ENCODE measurements at regions not wholly inside any gene's neighbourhood (a gene's known extent, or its start where the extent isn't known, plus 50 kb on each side); places are given as distances from the start of the nearest gene placed in this dataset.

GRCh38 chr9:85230081-85230480, 511.7 kb downstream of the AGTPBP1 start:
- no TSS peak for BruUV-seq (replicated peaks)
- no peaks in the 10 kb centered on the region for H4K20me1 ChIP-seq (ENCODE audit: insufficient read depth, low read length)
- in situ Hi-C loops (cut with MboI; ENCODE audit: low sequenced_read_pairs): no loop called here
- dilution Hi-C loops (cut with HindIII; ENCODE audit: low sequenced_read_pairs, unreplicated experiment): no loop called here
- no peak overlapping the region for H3K56ac ChIP-seq (ENCODE audit: extremely low read depth, insufficient read depth, low read length)
- H4K8ac ChIP-seq (ENCODE audit: low read depth in 2 of 2, low read length in 2 of 2): no peak overlapping the region
- POLR2A ChIA-PET (ENCODE audit: unreplicated experiment): no interaction called here
- H2BK20ac ChIP-seq (ENCODE audit: low read depth, low read length): no peak overlapping the region
- CTCF ChIA-PET: no interaction called here
- H4K91ac ChIP-seq (ENCODE audit: insufficient read depth, low read depth, low read length): no peak overlapping the region
- H2AK9ac ChIP-seq (replicated peaks; ENCODE audit: low read depth, low read length, poor library complexity): no peak overlapping the region
- no CpG with 5 or more reads among the region's 4 CpGs for WGBS, 2 experiments (ENCODE audit: extremely low coverage in 2 of 2, insufficient read length in 1 of 2)
- no peaks in the 10 kb centered on the region for H3K9me1 ChIP-seq (ENCODE audit: insufficient read depth, low read length)
- no peaks in the 10 kb centered on the region for H3K27me3 ChIP-seq (ENCODE audit: control insufficient read depth, insufficient read depth, low read length)
- no peaks in the 10 kb centered on the region for H3K79me1 ChIP-seq (ENCODE audit: low read depth in 1 of 2, low read length in 2 of 2)
- H3K18ac ChIP-seq (ENCODE audit: low read depth, low read length): no peak overlapping the region
- no peak overlapping the region for H4K5ac ChIP-seq (ENCODE audit: low read depth, low read length)
- no peak overlapping the region for H3K23ac ChIP-seq (ENCODE audit: low read depth, low read length)
- intact Hi-C loops (cut with micrococcal nuclease): no loop called here
- ATAC-seq (ENCODE audit: low read depth) (no peak), DNase-seq (no peak)
- no peak overlapping the region for H3K14ac ChIP-seq (replicated peaks; ENCODE audit: low read depth, low read length)
- no peak overlapping the region for H2BK5ac ChIP-seq (ENCODE audit: low read depth, low read length, poor library complexity, severe bottlenecking)
- no peak overlapping the region for H3K27ac ChIP-seq (ENCODE audit: insufficient read depth, low read length)
- H3K9me3 ChIP-seq (ENCODE audit: control insufficient read depth, insufficient read depth, low read length): peaks cover 24% of the 10 kb centered on the region
- no peak for TF ChIP-seq NFE2L2 (IDR thresholded peaks at IDR 0.05; ENCODE audit: low read depth, low read length)
- TF ChIP-seq BHLHE40 (IDR thresholded peaks at IDR 0.05; ENCODE audit: low read depth, low read length): no peak
- TF ChIP-seq RCOR1 (IDR thresholded peaks at IDR 0.05; ENCODE audit: insufficient replicate concordance, low read length): no peak
- TF ChIP-seq MAFK (IDR thresholded peaks at IDR 0.05; ENCODE audit: low read depth, low read length): no peak
- TF ChIP-seq MAZ (IDR thresholded peaks at IDR 0.05; ENCODE audit: borderline replicate concordance, low read depth, low read length): no peak
- no peak for TF ChIP-seq RAD21 (IDR thresholded peaks at IDR 0.05; ENCODE audit: low read length)
- no peak for TF ChIP-seq SMC3 (IDR thresholded peaks at IDR 0.05; ENCODE audit: low read depth, low read length)
- no peak for TF ChIP-seq RFX5 (IDR thresholded peaks at IDR 0.05; ENCODE audit: low read depth, low read length)
- no peak for TF ChIP-seq CEBPB (IDR thresholded peaks at IDR 0.05; ENCODE audit: low read depth, low read length)
- TF ChIP-seq, protein P1, sequence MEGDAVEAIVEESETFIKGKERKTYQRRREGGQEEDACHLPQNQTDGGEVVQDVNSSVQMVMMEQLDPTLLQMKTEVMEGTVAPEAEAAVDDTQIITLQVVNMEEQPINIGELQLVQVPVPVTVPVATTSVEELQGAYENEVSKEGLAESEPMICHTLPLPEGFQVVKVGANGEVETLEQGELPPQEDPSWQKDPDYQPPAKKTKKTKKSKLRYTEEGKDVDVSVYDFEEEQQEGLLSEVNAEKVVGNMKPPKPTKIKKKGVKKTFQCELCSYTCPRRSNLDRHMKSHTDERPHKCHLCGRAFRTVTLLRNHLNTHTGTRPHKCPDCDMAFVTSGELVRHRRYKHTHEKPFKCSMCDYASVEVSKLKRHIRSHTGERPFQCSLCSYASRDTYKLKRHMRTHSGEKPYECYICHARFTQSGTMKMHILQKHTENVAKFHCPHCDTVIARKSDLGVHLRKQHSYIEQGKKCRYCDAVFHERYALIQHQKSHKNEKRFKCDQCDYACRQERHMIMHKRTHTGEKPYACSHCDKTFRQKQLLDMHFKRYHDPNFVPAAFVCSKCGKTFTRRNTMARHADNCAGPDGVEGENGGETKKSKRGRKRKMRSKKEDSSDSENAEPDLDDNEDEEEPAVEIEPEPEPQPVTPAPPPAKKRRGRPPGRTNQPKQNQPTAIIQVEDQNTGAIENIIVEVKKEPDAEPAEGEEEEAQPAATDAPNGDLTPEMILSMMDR (conservative IDR thresholded peaks at IDR 0.05; ENCODE audit: low read depth, low read length): no peak
- TF ChIP-seq, protein P2, sequence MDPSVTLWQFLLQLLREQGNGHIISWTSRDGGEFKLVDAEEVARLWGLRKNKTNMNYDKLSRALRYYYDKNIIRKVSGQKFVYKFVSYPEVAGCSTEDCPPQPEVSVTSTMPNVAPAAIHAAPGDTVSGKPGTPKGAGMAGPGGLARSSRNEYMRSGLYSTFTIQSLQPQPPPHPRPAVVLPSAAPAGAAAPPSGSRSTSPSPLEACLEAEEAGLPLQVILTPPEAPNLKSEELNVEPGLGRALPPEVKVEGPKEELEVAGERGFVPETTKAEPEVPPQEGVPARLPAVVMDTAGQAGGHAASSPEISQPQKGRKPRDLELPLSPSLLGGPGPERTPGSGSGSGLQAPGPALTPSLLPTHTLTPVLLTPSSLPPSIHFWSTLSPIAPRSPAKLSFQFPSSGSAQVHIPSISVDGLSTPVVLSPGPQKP (IDR thresholded peaks at IDR 0.05; ENCODE audit: borderline replicate concordance, low read depth, low read length): no peak
- TF ChIP-seq, protein P3, sequence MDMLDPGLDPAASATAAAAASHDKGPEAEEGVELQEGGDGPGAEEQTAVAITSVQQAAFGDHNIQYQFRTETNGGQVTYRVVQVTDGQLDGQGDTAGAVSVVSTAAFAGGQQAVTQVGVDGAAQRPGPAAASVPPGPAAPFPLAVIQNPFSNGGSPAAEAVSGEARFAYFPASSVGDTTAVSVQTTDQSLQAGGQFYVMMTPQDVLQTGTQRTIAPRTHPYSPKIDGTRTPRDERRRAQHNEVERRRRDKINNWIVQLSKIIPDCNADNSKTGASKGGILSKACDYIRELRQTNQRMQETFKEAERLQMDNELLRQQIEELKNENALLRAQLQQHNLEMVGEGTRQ (IDR thresholded peaks at IDR 0.05; ENCODE audit: low read depth, low read length): no peak
- TF ChIP-seq CHD1 (IDR thresholded peaks at IDR 0.05; ENCODE audit: low read depth, low read length): no peak
- H2AK5ac ChIP-seq (ENCODE audit: low read depth, low read length): no peak overlapping the region
- no peak overlapping the region for H2BK15ac ChIP-seq (ENCODE audit: low read depth, low read length)
- no peaks in the 10 kb centered on the region for H3K36me3 ChIP-seq (ENCODE audit: control insufficient read depth, insufficient read depth, low read length)
- no peak overlapping the region for H3K4ac ChIP-seq (ENCODE audit: low read depth, low read length)
- H2AFZ ChIP-seq (replicated peaks; ENCODE audit: low read length, poor library complexity): no peak overlapping the region
- no peak overlapping the region for H3K4me3 ChIP-seq (ENCODE audit: insufficient read depth, low read depth, low read length)
- H3K4me2 ChIP-seq (ENCODE audit: low read depth, low read length): no peak overlapping the region
- no peak overlapping the region for H2BK120ac ChIP-seq (ENCODE audit: low read depth, low read length)
- H3K9ac ChIP-seq (ENCODE audit: low read depth, low read length): no peak overlapping the region
- H3K4me1 ChIP-seq (ENCODE audit: control insufficient read depth, insufficient read depth, low read length): no peaks in the 10 kb centered on the region
